WI38 (cell line): ENCODE measurements at regions not wholly inside any gene's neighbourhood (a gene's known extent, or its start where the extent isn't known, plus 50 kb on each side); places are given as distances from the start of the nearest gene placed in this dataset.
"Not testable (repeated sequence)": the region's sequence is repeated elsewhere in the genome, so short reads cannot be mapped to it uniquely, and the experiment has no call there.

Source experiments
- H3K4me3 ChIP-seq: 2 replicates; pipeline ENCODE4 v1.5.1; 2011; ENCODE audit warnings: low read depth, mild to moderate bottlenecking, control low read depth, low read length
- CTCF ChIP-seq: IDR thresholded peaks from 2 replicates; pipeline ENCODE4 v1.5.1; 2012; ENCODE audit warnings: low read depth, mild to moderate bottlenecking, control low read depth, low read length

- TF ChIP-seq CTCF, result no peak
Measured at GRCh38 chr6:16933532-16933931, 168.3 kb upstream of the STMND1 start.

DNA sequence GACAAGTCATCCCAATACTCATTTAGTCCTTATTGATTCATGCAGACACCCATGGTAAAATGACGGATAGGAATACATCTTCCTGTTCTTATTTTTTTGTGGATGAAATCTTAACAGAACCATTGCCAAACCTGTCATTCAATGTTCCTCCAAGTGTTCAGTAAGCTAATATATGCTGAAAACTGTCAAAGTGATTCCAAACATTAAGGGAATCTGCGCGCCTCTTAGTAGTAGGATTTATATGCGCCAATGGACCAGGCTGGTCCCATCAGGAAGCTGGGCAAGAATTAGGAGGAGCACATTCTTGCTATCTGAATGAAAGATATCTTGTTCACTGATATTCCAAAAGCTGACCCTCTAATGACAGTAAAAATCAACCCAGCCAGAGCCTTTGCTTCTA, 168.9 kb upstream of the STMND1 start:
- no peak for TF ChIP-seq CTCF
- no peak overlapping the region for H3K4me3 ChIP-seq

More at GRCh38 chr6:16933532-16933931, 168.3 kb upstream of the STMND1 start:
- H3K4me3 ChIP-seq, result no peak overlapping the region

DNA sequence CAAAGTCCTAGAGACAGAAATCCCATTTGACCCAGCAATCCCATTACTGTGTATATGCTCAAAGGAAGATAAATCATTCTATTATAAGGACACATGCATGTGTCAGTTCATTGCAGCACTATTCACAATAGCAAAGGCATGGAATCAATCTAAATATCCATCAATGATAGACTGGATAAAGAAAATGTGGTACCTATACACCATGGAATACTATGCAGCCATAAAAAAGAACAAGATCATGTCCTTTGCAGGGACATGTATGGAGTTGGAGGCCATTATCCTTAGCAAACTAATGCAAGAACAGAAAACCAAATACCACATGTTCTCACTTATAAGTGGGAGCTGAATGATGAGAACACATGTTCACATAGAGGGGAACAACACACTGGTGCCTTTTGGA, 169.8 kb upstream of the ATXN1 start:
- H3K4me3 ChIP-seq, result not testable (repeated sequence)

DNA sequence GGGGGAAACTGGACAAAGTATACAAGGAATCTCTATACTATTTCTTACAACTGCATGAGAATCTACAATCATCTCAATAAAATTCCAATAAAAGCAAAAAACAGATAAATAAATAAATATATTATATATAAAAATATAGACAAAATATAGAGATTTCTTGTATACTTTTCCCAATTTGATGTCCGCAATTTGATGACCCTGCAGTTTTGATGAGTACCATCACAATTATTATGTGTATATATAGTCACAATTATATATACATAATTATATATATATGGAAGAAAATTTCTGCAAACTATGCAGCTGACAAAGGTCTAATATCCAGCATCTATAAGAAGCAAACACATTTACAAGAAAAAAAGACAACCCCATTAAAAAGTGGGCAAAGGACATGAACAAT, 169.2 kb upstream of the ATXN1 start:
- no peak overlapping the region for H3K4me3 ChIP-seq
- no peak for TF ChIP-seq CTCF

GRCh38 chr6:16929809-16930208, 168.5 kb upstream of the ATXN1 start:
- no peak for TF ChIP-seq CTCF
- H3K4me3 ChIP-seq, result no peak overlapping the region

DNA sequence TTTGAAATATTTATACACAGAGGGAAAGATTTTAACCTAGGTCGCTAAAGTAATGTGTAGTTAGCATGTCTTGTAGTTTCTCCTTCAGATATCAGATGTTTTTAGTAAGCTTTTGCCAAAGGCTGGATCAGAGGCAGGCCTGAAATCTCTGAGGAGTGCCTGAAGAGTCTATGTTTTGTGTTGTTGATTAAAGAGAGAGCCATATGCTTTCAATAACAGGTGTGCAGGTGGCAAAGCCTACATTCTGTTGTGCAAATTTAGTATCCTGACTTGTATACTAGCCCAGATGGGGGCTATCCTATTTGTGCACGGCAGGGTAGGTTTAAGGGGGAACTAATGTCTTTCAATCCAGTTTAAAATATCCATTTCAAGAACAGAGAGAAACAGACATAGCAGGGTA, 167.1 kb upstream of the ATXN1 start:
- TF ChIP-seq CTCF, result no peak
- no peak overlapping the region for H3K4me3 ChIP-seq

DNA sequence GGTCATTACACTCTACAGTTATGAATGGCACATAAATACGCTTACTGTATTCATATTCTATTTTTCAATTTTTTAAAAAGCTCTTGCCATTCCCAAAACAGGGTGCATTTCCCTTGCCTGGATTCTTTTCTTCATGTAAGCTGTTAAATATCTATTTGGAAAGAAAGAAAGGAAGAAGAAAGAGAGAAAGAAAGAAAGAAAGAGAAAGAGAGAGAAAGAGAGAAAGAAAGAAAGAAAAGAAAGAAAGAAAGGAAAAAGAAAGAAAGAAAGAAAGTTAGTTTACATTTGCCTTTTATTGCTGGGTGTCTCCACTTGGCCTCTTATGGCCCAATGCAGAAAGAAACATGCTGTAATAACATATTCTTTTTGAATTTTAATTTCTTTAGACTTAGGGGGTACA, 165.9 kb upstream of the ATXN1 start:
- no peak overlapping the region for H3K4me3 ChIP-seq
- no peak for TF ChIP-seq CTCF

DNA sequence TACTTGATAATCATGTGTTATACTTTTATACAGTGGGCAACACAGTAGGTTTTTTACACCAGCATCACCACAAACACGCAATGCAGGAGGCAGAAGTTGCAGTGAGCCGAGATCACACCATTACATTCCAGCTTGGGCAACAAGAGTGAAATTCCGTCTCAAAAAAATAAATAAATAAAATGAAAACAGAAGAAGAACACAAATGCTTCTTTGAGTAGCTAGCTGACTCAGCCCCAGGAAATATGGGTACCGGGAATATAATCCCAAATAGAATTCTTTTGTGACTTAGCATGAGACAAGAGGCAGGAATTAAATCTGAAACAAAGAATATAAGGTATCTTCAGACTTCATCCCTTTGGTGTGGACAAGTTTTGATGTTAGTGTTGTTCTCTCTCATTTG, 164.2 kb upstream of the ATXN1 start:
- TF ChIP-seq CTCF, result no peak
- no peak overlapping the region for H3K4me3 ChIP-seq
